HCT116 (cell line): ENCODE measurements at regions not wholly inside any gene's neighbourhood (a gene's known extent, or its start where the extent isn't known, plus 50 kb on each side); places are given as distances from the start of the nearest gene placed in this dataset.

ENCODE experiments used
- EGR1 ChIP-seq: IDR thresholded peaks from 2 replicates; pipeline ENCODE4 v1.6.1; 2012; ENCODE audit warnings: low read depth
- ELF1 ChIP-seq: IDR thresholded peaks from 2 replicates; pipeline ENCODE4 v1.6.1; 2012; ENCODE audit warnings: low read depth, borderline replicate concordance
- EZH2 ChIP-seq: fragments of 200-600 bp; sonication (generic); IDR thresholded peaks from 2 replicates; pipeline ENCODE4 v1.6.1; 2017; ENCODE audit warnings: antibody characterized with exemption, mixed run types
- FOSL1 ChIP-seq: IDR thresholded peaks from 2 replicates; pipeline ENCODE4 v1.6.1; 2012; ENCODE audit warnings: low read depth
- MAX ChIP-seq: IDR thresholded peaks from 2 replicates; pipeline ENCODE4 v1.6.1; 2012
- REST ChIP-seq: IDR thresholded peaks from 2 replicates; pipeline ENCODE4 v1.6.1; 2012; ENCODE audit warnings: low read depth
- SP1 ChIP-seq: IDR thresholded peaks from 2 replicates; pipeline ENCODE4 v1.6.1; 2012; ENCODE audit warnings: low read depth
- TCF7L2 ChIP-seq: IDR thresholded peaks from 2 replicates; pipeline ENCODE4 v1.7.0; 2011; ENCODE audit warnings: borderline replicate concordance, inconsistent platforms; ENCODE audit not compliant: insufficient read depth, insufficient read length; ENCODE audit errors: extremely low read depth
- YY1 ChIP-seq: IDR thresholded peaks from 2 replicates; pipeline ENCODE4 v1.6.1; 2011; ENCODE audit warnings: low read length, low read depth, moderate library complexity, mild to moderate bottlenecking; ENCODE audit not compliant: insufficient replicate concordance; ENCODE audit errors: extremely low read depth
- ZBTB33 ChIP-seq: IDR thresholded peaks from 2 replicates; pipeline ENCODE4 v1.6.1; 2011; ENCODE audit warnings: mild to moderate bottlenecking, low read length, moderate library complexity; ENCODE audit not compliant: insufficient replicate concordance; ENCODE audit errors: extremely low read depth

- TF ChIP-seq REST (no peak), SP1 (no peak), TCF7L2 (no peak), YY1 (no peak), ELF1 (no peak), MAX (no peak), EGR1 (no peak), ZBTB33 (no peak), EZH2 (no peak), FOSL1 (no peak)
Measured at GRCh38 chr3:26132942-26133341, 343.1 kb downstream of the OXSM start (continued).
